Thoracic aorta (tissue), 2 donors: ENCODE measurements at regions not wholly inside any gene's neighbourhood (a gene's known extent, or its start where the extent isn't known, plus 50 kb on each side); places are given as distances from the start of the nearest gene placed in this dataset.
"Not testable (repeated sequence)": the region's sequence is repeated elsewhere in the genome, so short reads cannot be mapped to it uniquely, and the experiment has no call there.

Experiments used
- ATAC-seq: fragments of 150-250 bp; one replicate; pipeline ENCODE4 v1.8.0; 2017; ENCODE audit warnings: low read depth; ENCODE audit not compliant: insufficient number of reproducible peaks, low FRiP score
- DNase-seq: peaks from one replicate; pipeline ENCODE4 v3.0.0-alpha.2; 2020; ENCODE audit warnings: low spot score
- H3K27ac ChIP-seq, 2 donors: fragments of 200-600 bp; sonication (generic); 1 replicate in 1 of 2; 2 replicates in 1 of 2; pipeline ENCODE4 v1.5.1; 2016; ENCODE audit warnings: mild to moderate bottlenecking in 2 of 2, moderate library complexity in 2 of 2
- H3K27me3 ChIP-seq: fragments of 200-600 bp; sonication (generic); replicated peaks from 2 replicates; pipeline ENCODE4 v1.6.0; 2016; ENCODE audit warnings: mild to moderate bottlenecking; ENCODE audit not compliant: insufficient read depth
- H3K36me3 ChIP-seq: fragments of 200-600 bp; sonication (generic); one replicate; pipeline ENCODE4 v1.5.1; 2016
- H3K4me1 ChIP-seq, 2 donors: fragments of 200-600 bp; sonication (generic); 1 replicate in 1 of 2; 2 replicates in 1 of 2; pipeline versions ENCODE4 v1.5.1 to v1.6.0; 2016; ENCODE audit warnings: low read depth in 2 of 2, mild to moderate bottlenecking in 1 of 2; ENCODE audit not compliant: control insufficient read depth in 1 of 2
- H3K4me3 ChIP-seq: fragments of 200-600 bp; sonication (generic); 2 replicates; pipeline ENCODE4 v1.5.1; 2016; ENCODE audit warnings: mild to moderate bottlenecking
- H3K9me3 ChIP-seq: fragments of 200-600 bp; sonication (generic); 2 replicates; pipeline ENCODE4 v1.5.1; 2016
- CTCF ChIP-seq: fragments of 200-600 bp; sonication (generic); IDR thresholded peaks from one replicate; pipeline ENCODE4 v1.5.1; 2019; ENCODE audit warnings: antibody characterized with exemption

DNA sequence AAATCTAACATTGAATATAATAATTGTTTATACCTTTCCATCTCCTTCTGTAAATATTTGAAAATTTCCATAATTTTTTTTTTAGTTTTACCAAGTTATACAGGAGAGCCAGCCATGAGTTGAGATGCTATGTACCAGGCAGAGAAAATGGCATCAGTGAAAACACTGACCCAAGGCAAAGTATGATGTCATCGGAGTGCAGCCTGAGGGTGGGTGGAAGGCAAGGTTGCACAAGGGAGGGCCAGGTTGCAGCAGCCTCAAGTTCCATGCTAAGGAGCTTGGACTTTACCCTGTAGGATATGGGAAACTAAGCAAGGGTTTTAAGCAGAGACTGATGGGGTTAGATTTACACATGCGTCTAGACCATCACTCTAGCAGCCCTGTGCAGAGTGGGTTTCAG is 441.1 kb downstream of the BCAT1 start:
- ATAC-seq (no peak), DNase-seq (no peak)
- TF ChIP-seq CTCF: no peak
- no peaks in the 10 kb centered on the region for H3K4me1 ChIP-seq
- no peaks in the 10 kb centered on the region for H3K36me3 ChIP-seq
- no peak overlapping the region for H3K4me3 ChIP-seq
- no peaks in the 10 kb centered on the region for H3K9me3 ChIP-seq
- H3K27ac ChIP-seq: no peak overlapping the region
- no peaks in the 10 kb centered on the region for H3K27me3 ChIP-seq

DNA sequence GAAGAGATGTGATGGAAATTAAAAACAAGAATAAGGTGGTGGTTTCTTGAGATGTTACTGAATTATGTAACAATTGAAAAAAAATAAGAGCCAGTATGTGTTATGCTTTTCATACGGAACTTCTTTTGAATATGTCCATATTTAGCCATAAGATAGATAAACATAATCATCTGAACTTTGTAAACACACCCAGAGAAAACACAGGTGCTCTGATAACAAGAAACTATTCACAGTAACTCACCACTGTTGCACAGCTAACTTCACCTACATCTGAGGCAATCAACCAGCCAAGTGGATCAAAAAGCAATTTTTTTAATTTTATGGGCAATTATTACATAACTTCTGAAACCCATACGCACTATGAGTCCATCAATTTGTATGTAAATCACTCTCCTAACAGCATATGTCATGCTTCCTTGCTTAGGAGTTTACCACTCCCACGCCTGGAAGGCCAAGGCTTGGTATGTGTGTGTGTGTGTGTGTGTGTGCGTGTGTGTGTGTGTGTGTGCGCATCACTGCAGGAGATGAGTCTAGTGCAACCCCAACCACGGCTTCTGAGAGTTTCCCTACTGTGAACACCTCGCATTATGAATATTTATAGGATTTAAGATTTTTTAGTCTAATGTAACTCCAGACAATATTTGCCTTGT is 443.4 kb downstream of the BCAT1 start:
- no peak for TF ChIP-seq CTCF
- ATAC-seq: no peak
- no peaks in the 10 kb centered on the region for H3K27me3 ChIP-seq

DNA sequence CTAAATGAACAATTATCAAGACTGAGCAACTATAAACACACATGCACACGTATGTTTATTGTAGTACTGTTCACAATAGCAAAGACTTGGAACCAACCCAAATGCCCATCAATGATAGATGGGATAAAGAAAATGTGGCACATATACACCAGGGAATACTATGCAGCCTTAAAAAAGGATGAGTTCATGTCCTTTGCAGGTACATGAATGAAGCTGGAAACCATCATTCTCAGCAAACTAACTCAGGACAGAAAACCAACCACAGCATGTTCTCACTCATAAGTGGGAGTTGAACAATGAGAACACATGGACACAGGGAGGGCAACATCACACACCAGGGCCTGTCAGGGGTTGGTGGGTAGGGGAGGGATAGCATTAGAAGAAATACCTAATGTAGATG is 445.4 kb downstream of the BCAT1 start:
- not testable (repeated sequence) for ATAC-seq, H3K9me3 ChIP-seq, DNase-seq, H3K4me3 ChIP-seq, H3K27me3 ChIP-seq, H3K27ac ChIP-seq, H3K36me3 ChIP-seq
- peaks cover 7 to 21% of the 10 kb centered on the region in 2 donors for H3K4me1 ChIP-seq

More for the DNA sequence above, 443.4 kb downstream of the BCAT1 start:
- H3K4me3 ChIP-seq: no peak overlapping the region
- no peak for DNase-seq
- no peaks in the 10 kb centered on the region for H3K9me3 ChIP-seq
- no peaks in the 10 kb centered on the region for H3K36me3 ChIP-seq
- H3K4me1 ChIP-seq: peaks cover 0 to 3% of the 10 kb centered on the region in 2 donors
- no peak overlapping the region for H3K27ac ChIP-seq

DNA sequence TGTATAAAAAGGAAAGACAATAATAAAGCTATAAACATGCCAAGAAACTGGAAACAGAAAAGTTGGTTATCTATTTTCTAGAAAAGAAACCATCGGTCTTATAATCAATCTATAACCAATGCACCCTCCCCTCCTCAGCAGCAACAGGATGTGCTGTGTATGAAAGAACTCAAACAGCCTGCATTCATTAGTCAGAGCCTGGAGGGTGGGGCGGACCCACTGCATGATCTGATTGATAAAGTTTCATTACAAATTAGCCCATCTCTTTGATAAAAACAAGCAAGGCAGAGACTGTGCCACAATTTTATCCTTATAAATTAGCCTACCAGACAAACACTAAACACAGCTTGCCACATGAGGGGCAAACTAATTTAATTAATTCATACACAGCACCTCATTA is 448.1 kb downstream of the BCAT1 start:
- no peak for TF ChIP-seq CTCF
- ATAC-seq: no peak
- no peaks in the 10 kb centered on the region for H3K9me3 ChIP-seq
- H3K4me3 ChIP-seq: no peak overlapping the region
- H3K4me1 ChIP-seq: peaks cover 15 to 32% of the 10 kb centered on the region in 2 donors
- no peak for DNase-seq
- no peaks in the 10 kb centered on the region for H3K36me3 ChIP-seq
- no peaks in the 10 kb centered on the region for H3K27me3 ChIP-seq
- H3K27ac ChIP-seq: peak overlapping the region in 1 of 2 donors; percentile 23

GRCh38 chr12:24500421-24500820 is 448.5 kb downstream of the BCAT1 start:
- Histone ChIP-seq H3K4me1 (peaks cover 15 to 36% of the 10 kb centered on the region in 2 donors), H3K27me3 (no peaks in the 10 kb centered on the region), H3K4me3 (no peak overlapping the region), H3K9me3 (no peaks in the 10 kb centered on the region), H3K27ac (peak overlapping the region; percentile 4 to 45), H3K36me3 (no peaks in the 10 kb centered on the region)
- ATAC-seq: no peak
- no peak for DNase-seq
- TF ChIP-seq CTCF: no peak
